ENCODE measurements at regions not wholly inside any gene's neighbourhood (a gene's known extent, or its start where the extent isn't known, plus 50 kb on each side); places are given as distances from the start of the nearest gene placed in this dataset.

DNA sequence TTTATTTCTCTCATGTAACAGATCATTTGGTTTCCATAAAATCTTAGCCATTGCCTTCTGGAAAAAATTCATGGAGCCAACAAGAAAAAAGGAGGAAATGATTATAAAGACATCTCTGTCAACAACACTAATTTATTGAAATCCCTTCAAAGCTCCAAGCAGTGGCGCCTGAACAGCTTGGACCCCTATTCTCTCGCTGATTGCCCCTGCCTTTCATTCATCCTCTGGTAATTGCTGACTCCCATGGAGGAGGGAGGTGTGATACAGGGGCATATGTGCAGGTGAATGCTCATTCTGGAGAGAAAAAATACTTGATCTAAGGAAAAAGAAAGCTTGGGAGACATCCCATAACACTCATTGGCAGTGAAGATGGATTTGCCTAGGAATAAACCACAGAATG is 345.5 kb downstream of the FGFR2 start:
- TF ChIP-seq EZH2 (IDR thresholded peaks at IDR 0.05; ENCODE audit: low read depth, unreplicated experiment) (no peak), POLR2AphosphoS5 (IDR thresholded peaks at IDR 0.05; ENCODE audit: low read depth) (no peak), EZH2phosphoT487 (IDR thresholded peaks at IDR 0.05; ENCODE audit: unreplicated experiment) (no peak), CREB1 (CRISPR knock-in tag; IDR thresholded peaks at IDR 0.05; ENCODE audit: low read depth) (no peak), JUNB (IDR thresholded peaks at IDR 0.05; ENCODE audit: unreplicated experiment) (no peak), STAT1 (IDR thresholded peaks at IDR 0.05; ENCODE audit: unreplicated experiment) (no peak), ZNF114 (CRISPR knock-in tag; IDR thresholded peaks at IDR 0.05) (no peak), NANOG (IDR thresholded peaks at IDR 0.05; ENCODE audit: borderline replicate concordance) (no peak)
- TF ChIP-seq, protein P1, sequence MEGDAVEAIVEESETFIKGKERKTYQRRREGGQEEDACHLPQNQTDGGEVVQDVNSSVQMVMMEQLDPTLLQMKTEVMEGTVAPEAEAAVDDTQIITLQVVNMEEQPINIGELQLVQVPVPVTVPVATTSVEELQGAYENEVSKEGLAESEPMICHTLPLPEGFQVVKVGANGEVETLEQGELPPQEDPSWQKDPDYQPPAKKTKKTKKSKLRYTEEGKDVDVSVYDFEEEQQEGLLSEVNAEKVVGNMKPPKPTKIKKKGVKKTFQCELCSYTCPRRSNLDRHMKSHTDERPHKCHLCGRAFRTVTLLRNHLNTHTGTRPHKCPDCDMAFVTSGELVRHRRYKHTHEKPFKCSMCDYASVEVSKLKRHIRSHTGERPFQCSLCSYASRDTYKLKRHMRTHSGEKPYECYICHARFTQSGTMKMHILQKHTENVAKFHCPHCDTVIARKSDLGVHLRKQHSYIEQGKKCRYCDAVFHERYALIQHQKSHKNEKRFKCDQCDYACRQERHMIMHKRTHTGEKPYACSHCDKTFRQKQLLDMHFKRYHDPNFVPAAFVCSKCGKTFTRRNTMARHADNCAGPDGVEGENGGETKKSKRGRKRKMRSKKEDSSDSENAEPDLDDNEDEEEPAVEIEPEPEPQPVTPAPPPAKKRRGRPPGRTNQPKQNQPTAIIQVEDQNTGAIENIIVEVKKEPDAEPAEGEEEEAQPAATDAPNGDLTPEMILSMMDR (conservative IDR thresholded peaks at IDR 0.05; ENCODE audit: low read depth in 2 of 2): no peak
- TF ChIP-seq, protein P2, sequence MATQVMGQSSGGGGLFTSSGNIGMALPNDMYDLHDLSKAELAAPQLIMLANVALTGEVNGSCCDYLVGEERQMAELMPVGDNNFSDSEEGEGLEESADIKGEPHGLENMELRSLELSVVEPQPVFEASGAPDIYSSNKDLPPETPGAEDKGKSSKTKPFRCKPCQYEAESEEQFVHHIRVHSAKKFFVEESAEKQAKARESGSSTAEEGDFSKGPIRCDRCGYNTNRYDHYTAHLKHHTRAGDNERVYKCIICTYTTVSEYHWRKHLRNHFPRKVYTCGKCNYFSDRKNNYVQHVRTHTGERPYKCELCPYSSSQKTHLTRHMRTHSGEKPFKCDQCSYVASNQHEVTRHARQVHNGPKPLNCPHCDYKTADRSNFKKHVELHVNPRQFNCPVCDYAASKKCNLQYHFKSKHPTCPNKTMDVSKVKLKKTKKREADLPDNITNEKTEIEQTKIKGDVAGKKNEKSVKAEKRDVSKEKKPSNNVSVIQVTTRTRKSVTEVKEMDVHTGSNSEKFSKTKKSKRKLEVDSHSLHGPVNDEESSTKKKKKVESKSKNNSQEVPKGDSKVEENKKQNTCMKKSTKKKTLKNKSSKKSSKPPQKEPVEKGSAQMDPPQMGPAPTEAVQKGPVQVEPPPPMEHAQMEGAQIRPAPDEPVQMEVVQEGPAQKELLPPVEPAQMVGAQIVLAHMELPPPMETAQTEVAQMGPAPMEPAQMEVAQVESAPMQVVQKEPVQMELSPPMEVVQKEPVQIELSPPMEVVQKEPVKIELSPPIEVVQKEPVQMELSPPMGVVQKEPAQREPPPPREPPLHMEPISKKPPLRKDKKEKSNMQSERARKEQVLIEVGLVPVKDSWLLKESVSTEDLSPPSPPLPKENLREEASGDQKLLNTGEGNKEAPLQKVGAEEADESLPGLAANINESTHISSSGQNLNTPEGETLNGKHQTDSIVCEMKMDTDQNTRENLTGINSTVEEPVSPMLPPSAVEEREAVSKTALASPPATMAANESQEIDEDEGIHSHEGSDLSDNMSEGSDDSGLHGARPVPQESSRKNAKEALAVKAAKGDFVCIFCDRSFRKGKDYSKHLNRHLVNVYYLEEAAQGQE (IDR thresholded peaks at IDR 0.05; ENCODE audit: unreplicated experiment): no peak
- TF ChIP-seq, protein P3, sequence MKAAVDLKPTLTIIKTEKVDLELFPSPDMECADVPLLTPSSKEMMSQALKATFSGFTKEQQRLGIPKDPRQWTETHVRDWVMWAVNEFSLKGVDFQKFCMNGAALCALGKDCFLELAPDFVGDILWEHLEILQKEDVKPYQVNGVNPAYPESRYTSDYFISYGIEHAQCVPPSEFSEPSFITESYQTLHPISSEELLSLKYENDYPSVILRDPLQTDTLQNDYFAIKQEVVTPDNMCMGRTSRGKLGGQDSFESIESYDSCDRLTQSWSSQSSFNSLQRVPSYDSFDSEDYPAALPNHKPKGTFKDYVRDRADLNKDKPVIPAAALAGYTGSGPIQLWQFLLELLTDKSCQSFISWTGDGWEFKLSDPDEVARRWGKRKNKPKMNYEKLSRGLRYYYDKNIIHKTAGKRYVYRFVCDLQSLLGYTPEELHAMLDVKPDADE (IDR thresholded peaks at IDR 0.05): no peak
- TF ChIP-seq, protein P4, sequence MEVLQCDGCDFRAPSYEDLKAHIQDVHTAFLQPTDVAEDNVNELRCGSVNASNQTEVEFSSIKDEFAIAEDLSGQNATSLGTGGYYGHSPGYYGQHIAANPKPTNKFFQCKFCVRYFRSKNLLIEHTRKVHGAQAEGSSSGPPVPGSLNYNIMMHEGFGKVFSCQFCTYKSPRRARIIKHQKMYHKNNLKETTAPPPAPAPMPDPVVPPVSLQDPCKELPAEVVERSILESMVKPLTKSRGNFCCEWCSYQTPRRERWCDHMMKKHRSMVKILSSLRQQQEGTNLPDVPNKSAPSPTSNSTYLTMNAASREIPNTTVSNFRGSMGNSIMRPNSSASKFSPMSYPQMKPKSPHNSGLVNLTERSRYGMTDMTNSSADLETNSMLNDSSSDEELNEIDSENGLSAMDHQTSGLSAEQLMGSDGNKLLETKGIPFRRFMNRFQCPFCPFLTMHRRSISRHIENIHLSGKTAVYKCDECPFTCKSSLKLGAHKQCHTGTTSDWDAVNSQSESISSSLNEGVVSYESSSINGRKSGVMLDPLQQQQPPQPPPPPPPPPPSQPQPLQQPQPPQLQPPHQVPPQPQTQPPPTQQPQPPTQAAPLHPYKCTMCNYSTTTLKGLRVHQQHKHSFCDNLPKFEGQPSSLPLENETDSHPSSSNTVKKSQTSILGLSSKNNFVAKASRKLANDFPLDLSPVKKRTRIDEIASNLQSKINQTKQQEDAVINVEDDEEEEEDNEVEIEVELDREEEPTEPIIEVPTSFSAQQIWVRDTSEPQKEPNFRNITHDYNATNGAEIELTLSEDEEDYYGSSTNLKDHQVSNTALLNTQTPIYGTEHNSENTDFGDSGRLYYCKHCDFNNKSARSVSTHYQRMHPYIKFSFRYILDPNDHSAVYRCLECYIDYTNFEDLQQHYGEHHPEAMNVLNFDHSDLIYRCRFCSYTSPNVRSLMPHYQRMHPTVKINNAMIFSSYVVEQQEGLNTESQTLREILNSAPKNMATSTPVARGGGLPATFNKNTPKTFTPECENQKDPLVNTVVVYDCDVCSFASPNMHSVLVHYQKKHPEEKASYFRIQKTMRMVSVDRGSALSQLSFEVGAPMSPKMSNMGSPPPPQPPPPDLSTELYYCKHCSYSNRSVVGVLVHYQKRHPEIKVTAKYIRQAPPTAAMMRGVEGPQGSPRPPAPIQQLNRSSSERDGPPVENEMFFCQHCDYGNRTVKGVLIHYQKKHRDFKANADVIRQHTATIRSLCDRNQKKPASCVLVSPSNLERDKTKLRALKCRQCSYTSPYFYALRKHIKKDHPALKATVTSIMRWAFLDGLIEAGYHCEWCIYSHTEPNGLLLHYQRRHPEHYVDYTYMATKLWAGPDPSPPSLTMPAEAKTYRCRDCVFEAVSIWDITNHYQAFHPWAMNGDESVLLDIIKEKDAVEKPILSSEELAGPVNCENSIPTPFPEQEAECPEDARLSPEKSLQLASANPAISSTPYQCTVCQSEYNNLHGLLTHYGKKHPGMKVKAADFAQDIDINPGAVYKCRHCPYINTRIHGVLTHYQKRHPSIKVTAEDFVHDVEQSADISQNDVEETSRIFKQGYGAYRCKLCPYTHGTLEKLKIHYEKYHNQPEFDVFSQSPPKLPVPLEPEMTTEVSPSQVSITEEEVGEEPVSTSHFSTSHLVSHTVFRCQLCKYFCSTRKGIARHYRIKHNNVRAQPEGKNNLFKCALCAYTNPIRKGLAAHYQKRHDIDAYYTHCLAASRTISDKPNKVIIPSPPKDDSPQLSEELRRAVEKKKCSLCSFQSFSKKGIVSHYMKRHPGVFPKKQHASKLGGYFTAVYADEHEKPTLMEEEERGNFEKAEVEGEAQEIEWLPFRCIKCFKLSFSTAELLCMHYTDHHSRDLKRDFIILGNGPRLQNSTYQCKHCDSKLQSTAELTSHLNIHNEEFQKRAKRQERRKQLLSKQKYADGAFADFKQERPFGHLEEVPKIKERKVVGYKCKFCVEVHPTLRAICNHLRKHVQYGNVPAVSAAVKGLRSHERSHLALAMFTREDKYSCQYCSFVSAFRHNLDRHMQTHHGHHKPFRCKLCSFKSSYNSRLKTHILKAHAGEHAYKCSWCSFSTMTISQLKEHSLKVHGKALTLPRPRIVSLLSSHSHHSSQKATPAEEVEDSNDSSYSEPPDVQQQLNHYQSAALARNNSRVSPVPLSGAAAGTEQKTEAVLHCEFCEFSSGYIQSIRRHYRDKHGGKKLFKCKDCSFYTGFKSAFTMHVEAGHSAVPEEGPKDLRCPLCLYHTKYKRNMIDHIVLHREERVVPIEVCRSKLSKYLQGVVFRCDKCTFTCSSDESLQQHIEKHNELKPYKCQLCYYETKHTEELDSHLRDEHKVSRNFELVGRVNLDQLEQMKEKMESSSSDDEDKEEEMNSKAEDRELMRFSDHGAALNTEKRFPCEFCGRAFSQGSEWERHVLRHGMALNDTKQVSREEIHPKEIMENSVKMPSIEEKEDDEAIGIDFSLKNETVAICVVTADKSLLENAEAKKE (CRISPR knock-in tag; IDR thresholded peaks at IDR 0.05): no peak

Data from GM23338 (cell line).